Activated naive CD4-positive, alpha-beta T cell treated with anti-CD3 and anti-CD28 coated beads, Interleukin-2, amount 50 U/mL, for 16 hours (primary cell): ENCODE measurements at regions not wholly inside any gene's neighbourhood (a gene's known extent, or its start where the extent isn't known, plus 50 kb on each side); places are given as distances from the start of the nearest gene placed in this dataset.

Experiments
- DNase-seq: peaks from one replicate; pipeline ENCODE4 v3.0.0-alpha.2; 2020

- no peak for DNase-seq
Measured at GRCh38 chr20:4511776-4512175, 174.5 kb upstream of the PRNP start.

GRCh38 chr20:4509825-4510522 is 176.3 kb upstream of the PRNP start:
- DNase-seq = no peak

GRCh38 chr20:4508773-4509172 is 177.5 kb upstream of the PRNP start:
- no peak for DNase-seq

GRCh38 chr20:4507288-4507719 is 179.0 kb upstream of the PRNP start:
- no peak for DNase-seq

DNA sequence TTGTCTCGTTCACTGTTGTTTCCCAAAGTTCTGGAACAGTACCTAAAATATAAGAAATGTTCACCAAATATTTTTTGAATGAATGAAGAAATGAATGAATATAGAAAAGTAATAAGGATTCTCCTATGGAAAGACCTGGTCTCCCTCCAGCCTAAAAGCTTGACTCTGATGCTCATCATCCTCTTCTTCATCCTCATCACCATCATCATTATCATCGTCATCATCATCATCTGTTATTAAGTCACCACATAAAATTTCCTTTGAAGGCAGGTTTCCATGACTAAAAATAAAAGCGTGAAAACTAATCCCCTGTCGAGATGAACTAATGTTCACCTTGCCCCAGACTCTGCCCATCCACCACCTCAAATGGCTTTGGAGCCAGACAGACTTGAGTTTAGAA is 181.4 kb upstream of the PRNP start:
- no peak for DNase-seq

DNA sequence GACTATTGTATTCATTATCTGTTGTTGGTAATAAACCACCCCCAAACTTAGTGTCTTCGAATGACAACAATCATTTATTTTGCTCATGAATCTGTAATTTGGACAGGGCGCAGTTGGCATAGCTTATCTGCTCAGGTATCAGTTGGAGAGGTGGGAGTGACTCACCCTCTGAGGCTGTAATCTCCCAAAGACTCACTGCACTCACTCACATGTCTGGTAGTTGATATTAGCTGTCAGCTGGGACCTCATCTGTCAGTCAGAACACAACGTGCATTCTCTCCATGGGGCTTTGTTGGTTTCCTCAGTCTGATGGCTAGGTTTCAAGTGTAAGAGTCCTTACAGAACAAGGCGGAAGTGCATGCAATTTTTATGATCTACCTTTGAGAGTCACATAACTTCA is 183.5 kb upstream of the PRNP start:
- DNase-seq = no peak

DNA sequence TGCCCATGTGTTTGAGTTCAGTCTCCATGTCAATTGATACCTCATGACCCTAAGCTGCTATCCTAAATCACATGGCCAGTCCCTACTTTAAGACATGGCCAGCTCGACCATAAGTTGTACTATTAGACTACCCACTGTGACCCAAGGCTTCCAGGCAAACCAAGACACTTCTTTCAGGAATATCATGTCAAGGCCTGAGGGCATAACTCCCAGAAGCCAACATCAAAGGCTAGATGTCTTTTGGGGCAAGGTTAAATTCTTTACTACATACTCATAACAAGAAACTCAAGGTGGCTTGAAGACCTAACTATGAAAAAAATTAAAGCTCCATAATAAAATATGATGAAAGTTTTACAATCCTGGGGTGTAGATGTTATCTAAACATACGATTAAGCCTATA is 192.9 kb upstream of the PRNP start:
- no peak for DNase-seq

GRCh38 chr20:4491643-4492042 is 194.6 kb upstream of the PRNP start:
- no peak for DNase-seq

GRCh38 chr20:4490606-4491280 is 195.5 kb upstream of the PRNP start:
- DNase-seq = no peak

DNA sequence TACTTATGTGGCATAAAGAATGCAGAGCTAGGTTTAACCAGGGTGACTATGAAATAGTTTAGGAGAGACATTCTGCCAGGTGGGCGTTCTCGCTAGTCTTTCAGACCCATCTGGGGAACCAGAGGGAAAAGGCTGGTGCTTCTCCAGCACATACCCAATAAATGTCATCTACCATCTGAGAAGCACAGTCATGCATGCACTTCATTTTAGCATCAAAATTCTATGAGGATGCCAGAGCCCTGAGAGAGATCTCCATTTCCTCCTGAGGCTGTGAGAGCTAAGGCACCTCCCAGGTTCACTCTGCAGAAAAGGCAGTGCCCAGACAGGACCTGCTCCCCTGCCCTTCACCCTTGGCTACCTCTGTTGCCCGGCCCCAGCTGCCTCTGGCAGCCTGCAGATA is 196.2 kb upstream of the PRNP start:
- DNase-seq = no peak

GRCh38 chr20:4488407-4489339 is 197.6 kb upstream of the PRNP start:
- DNase-seq = no peak

- no peak for DNase-seq
Measured at GRCh38 chr20:4484379-4484997, 201.8 kb upstream of the PRNP start.

GRCh38 chr20:4483961-4484360 is 202.3 kb upstream of the PRNP start:
- no peak for DNase-seq

GRCh38 chr20:4483486-4483885 is 202.8 kb upstream of the PRNP start:
- no peak for DNase-seq

- no peak for DNase-seq
Measured at GRCh38 chr20:4480104-4480503, 206.2 kb upstream of the PRNP start.

DNA sequence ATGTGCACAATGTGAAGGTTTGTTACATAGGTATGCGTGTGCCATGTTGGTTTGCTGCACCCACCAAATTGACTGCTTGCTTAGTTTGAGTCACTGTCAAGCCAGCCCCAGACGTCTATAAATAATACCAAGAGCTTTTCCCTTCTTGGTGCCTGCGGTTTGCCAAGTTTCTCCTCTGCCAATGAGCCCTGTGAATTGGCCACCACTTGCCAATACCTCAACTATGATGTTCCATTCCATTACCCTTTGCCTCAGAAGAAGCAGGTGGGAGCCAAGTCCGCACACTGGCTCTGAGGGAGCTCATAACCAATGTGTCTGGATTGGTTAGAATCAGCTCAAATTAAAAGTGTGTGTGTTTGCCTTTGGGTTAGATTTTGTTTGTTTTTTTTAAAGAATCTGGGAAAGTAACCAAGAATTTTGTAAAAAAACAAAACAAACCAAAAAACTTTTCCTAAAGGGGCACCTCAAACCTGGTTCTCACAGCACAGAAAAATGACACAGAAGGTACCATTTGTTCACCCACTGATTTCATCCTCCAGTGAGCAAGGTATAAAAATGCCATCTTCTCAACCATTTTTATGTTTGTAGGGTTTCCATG is 209.3 kb upstream of the PRNP start:
- no peak for DNase-seq

DNA sequence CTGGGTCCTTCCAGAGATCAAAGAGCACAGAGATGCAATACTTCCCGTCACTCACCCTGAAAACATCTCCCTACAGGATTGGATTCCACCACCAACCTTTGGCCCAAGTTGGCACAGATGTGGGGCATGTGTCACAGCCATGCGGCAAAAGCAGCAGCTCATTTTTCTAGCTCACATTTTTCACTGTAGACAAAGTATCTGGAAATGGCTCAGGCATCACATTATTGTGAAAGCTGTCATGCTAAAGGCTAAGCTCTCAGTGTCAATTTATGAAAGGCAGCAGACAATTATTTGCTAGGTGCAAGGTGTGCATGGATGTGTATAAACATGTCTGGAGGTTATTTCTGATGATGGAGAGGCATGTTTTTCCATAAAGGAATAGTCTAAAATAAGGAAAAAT is 213.3 kb upstream of the PRNP start:
- no peak for DNase-seq

DNA sequence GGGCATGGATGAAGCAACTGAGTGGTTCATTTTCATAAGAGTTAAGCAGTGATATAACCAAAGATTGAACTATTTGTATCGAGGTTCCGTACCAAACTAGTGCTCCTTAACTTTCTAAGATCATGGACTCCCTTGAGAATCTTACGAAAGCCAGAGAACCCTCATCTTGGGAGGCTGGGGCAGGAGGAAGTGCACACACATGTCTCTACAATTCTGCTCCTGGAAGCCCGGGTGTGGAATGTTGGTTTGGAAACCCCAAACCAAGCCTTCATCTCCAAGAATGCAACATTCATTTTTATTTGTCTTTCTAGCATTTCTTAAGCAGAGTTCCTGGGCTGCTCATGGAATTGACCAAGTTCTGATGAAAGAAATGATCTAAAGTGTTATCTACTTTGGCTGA is 215.0 kb upstream of the PRNP start:
- DNase-seq = no peak

DNA sequence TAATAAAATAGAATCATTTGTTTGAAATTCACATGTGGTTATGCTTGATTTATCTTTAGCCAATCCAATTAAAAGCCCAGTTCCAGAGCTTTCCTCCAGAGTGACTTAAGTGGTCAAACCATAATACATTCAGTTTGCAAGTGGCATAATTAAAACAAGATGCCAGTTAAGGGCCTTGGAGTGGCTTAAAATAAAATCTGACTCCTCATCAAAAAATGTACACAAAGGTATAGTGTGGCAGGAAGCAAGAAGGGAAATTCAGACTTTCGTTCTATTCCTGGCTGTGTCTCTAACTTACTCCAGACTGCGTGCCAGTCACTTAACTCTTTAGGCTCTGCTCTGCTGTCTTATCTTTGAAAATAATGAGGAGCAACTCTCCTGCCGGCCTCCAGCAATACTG is 215.9 kb upstream of the PRNP start:
- DNase-seq = no peak

DNA sequence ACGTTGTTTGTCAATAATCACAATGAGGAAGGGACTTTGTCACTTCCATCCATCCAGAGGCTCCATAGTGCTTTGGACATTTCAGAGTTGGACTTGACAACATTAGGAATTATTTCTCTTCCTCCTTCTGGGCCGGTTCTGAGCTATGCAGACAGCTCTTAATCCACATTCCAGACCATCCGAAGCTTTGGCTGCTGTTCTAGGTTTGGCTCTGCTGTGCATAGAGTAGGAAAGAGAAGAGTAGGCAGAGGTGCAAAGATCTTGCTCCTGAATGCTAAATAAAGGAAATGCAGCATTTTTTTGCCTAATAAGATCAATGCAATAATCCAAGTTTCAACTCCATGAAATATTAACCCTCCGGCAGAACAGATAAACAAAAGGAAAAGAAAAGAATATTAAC is 216.3 kb upstream of the PRNP start:
- DNase-seq = no peak

DNA sequence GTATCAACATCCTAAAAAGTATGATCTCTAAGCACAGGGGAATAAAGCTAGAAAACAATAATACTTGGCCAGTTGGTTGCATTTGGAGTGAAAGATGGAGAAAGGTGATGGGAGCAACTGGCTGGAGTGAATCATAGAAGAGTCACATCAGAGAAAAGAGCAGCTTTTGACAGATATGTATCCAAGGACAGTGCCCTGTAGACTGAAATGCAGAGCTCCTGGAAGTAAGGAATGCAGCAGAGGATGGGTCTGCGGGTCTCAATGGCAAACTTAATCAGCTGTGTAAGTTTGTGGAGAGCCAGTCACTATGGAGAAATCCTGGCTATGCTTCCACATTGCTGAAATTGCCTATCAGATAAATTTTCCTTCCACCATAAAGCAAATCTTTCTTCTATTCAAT is 218.1 kb upstream of the PRNP start:
- DNase-seq = no peak

DNA sequence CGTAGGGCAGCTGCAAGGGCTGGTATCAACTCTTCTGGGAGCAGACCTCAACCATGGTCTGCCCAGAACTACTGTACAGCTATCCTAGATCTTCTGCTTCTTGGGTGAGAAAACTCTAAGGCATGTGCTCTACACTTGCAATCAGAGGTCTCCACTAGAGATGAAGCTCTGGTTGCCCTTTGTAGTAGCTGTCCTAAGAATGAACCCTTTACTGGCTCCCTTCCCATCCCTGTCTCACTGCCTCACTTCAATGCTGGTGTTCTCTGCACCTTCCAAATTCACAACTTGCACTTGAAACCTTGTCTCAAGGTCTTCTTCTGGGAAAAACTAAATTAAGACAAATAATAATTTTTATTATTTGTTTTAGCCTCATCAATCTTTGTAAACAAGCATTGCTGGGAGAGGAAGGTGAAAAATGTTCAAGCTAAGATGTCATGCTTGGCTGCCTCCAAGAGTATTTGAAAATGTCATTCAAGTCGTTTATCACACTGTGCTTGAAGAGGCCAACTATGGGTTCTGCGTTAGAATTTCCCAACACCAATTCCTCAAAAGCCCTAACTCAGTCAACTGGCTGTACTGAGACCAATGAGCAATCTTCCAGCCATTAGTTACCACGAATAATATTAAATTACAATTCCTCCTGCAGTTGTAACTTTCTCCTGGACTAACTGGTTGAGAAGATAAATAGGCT is 216.9 kb upstream of the ADRA1D start:
- DNase-seq = no peak
